GM23338 (cell line): ENCODE measurements at regions not wholly inside any gene's neighbourhood (a gene's known extent, or its start where the extent isn't known, plus 50 kb on each side); places are given as distances from the start of the nearest gene placed in this dataset.

Experiments
- CREB1 ChIP-seq: fragments of 250-450 bp; sonication (Bioruptor Pico); IDR thresholded peaks from 2 replicates; pipeline ENCODE4 v1.5.0; 2020; ENCODE audit warnings: low read depth, mild to moderate bottlenecking, moderate library complexity
- EZH2 ChIP-seq: fragments of 200-600 bp; sonication (generic); IDR thresholded peaks from one replicate; pipeline ENCODE4 v1.8.0; 2017; ENCODE audit warnings: antibody characterized with exemption, mild to moderate bottlenecking, low read depth; ENCODE audit not compliant: unreplicated experiment
- EZH2phosphoT487 ChIP-seq: fragments of 200-600 bp; sonication (generic); IDR thresholded peaks from one replicate; pipeline ENCODE4 v1.8.1; 2018; ENCODE audit warnings: antibody characterized with exemption; ENCODE audit not compliant: unreplicated experiment
- POLR2AphosphoS5 ChIP-seq: IDR thresholded peaks from 2 replicates; pipeline ENCODE4 v1.6.1; 2016; ENCODE audit warnings: antibody characterized with exemption, low read depth
- ZNF114 ChIP-seq: fragments of 250-450 bp; sonication (Bioruptor Pico); IDR thresholded peaks from 2 replicates; pipeline ENCODE4 v1.5.0; 2020; ENCODE audit warnings: mild to moderate bottlenecking, moderate library complexity
- TF ChIP-seq, protein P1 (sequence below), 2 experiments: fragments of 200-600 bp in 1 of 2; sonication (generic) in 1 of 2; conservative IDR thresholded peaks; 2 replicates each; pipeline versions ENCODE4 v1.5.1 to v1.6.1; 2016 to 2017; ENCODE audit warnings: antibody characterized with exemption in 2 of 2, low read depth in 2 of 2, mild to moderate bottlenecking in 2 of 2, moderate library complexity in 1 of 2

DNA sequence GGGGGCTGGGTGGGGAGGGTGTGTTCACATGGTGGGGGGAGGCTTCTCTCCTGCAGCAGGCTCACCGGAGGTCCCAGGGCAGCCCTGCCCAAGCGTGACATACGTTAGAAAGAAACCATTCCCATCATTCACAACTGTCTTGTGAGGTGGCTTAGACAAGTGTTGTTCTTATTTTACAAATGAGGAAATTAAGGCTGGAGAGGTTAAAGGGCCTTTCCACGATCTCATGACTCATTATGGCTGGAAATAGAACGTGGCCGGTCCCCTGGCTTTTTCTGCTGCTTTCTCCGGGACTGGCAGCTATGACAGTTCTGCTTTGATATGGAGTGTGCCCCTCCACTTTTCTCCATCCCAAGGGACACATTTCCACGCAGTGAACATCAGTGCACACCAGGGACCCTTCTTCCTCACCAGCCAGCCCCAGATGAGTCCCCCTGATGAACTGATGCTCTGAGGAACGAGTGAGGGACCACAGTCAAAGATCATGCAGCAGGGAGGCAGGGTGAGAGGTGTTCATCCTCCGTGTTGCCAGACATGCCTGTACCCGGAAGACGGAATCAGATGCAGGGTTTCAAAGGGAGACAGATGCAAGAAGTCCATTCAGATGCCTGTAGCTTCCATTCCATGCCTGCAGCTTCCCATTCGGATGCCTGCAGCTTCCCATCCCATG lies 64.0 kb upstream of the ACSL1 start:
- TF ChIP-seq, protein P1, sequence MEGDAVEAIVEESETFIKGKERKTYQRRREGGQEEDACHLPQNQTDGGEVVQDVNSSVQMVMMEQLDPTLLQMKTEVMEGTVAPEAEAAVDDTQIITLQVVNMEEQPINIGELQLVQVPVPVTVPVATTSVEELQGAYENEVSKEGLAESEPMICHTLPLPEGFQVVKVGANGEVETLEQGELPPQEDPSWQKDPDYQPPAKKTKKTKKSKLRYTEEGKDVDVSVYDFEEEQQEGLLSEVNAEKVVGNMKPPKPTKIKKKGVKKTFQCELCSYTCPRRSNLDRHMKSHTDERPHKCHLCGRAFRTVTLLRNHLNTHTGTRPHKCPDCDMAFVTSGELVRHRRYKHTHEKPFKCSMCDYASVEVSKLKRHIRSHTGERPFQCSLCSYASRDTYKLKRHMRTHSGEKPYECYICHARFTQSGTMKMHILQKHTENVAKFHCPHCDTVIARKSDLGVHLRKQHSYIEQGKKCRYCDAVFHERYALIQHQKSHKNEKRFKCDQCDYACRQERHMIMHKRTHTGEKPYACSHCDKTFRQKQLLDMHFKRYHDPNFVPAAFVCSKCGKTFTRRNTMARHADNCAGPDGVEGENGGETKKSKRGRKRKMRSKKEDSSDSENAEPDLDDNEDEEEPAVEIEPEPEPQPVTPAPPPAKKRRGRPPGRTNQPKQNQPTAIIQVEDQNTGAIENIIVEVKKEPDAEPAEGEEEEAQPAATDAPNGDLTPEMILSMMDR (conservative IDR thresholded peaks at IDR 0.05; ENCODE audit: low read depth in 2 of 2), result no peak
- TF ChIP-seq EZH2 (no peak), POLR2AphosphoS5 (no peak), ZNF114 (CRISPR knock-in tag) (no peak), EZH2phosphoT487 (no peak), CREB1 (CRISPR knock-in tag) (no peak)
